ENCODE measurements at regions not wholly inside any gene's neighbourhood (a gene's known extent, or its start where the extent isn't known, plus 50 kb on each side); places are given as distances from the start of the nearest gene placed in this dataset.

- H3K36me3 ChIP-seq (ENCODE audit: insufficient read depth in 1 of 2, low read depth in 1 of 2): no peaks in the 10 kb centered on the region
- WGBS, 3 donors: 78 to 82% (median 79%) methylated on average over 3 of the region's 3 CpGs
- ATAC-seq (no peak), DNase-seq (no peak)
- TF ChIP-seq CTCF (IDR thresholded peaks at IDR 0.05): no peak
- no peak overlapping the region for H3K27ac ChIP-seq
- no peaks in the 10 kb centered on the region for H3K27me3 ChIP-seq (ENCODE audit: insufficient read depth in 3 of 3, low read length in 2 of 3)
- no peak overlapping the region for H3K4me3 ChIP-seq
- intact Hi-C loops (cut with DNase I): no loop called here
- no peaks in the 10 kb centered on the region for H3K9me3 ChIP-seq
- H3K4me1 ChIP-seq: no peaks in the 10 kb centered on the region
These were observed 77.0 kb upstream of the MAP1B start for GRCh38 chr5:72030237-72030636.

- Histone ChIP-seq H3K27ac (no peak overlapping the region), H3K27me3 (ENCODE audit: insufficient read depth in 3 of 3, low read length in 2 of 3) (no peaks in the 10 kb centered on the region), H3K4me3 (no peak overlapping the region), H3K9me3 (no peaks in the 10 kb centered on the region), H3K4me1 (no peaks in the 10 kb centered on the region), H3K36me3 (ENCODE audit: insufficient read depth in 1 of 2, low read depth in 1 of 2) (no peaks in the 10 kb centered on the region)
- intact Hi-C loops (cut with DNase I): no loop called here
- DNase-seq: no peak
- no peak for TF ChIP-seq CTCF (IDR thresholded peaks at IDR 0.05)
- 42 to 51% (median 47%) methylated on average over 4 of the region's 4 CpGs for WGBS, 3 donors
- no peak for ATAC-seq
These were observed 74.5 kb upstream of the MAP1B start for GRCh38 chr5:72032788-72033187.

GRCh38 chr5:72034770-72035169 is 72.5 kb upstream of the MAP1B start:
- no peaks in the 10 kb centered on the region for H3K27me3 ChIP-seq (ENCODE audit: insufficient read depth in 3 of 3, low read length in 2 of 3)
- no peak overlapping the region for H3K27ac ChIP-seq
- intact Hi-C loops (cut with DNase I): no loop called here
- no peak for TF ChIP-seq CTCF (IDR thresholded peaks at IDR 0.05)
- no peaks in the 10 kb centered on the region for H3K9me3 ChIP-seq
- WGBS, 3 donors: 49 to 70% (median 65%) methylated on average over 4 of the region's 4 CpGs
- no peak overlapping the region for H3K4me3 ChIP-seq
- no peaks in the 10 kb centered on the region for H3K4me1 ChIP-seq
- no peak for ATAC-seq
- DNase-seq: no peak
- H3K36me3 ChIP-seq (ENCODE audit: insufficient read depth in 1 of 2, low read depth in 1 of 2): no peaks in the 10 kb centered on the region

GRCh38 chr5:72035831-72036230 is 71.4 kb upstream of the MAP1B start:
- 65 to 75% (median 71%) methylated on average over 3 of the region's 3 CpGs for WGBS, 3 donors
- no peak for ATAC-seq
- H3K27ac ChIP-seq: no peak overlapping the region

More at GRCh38 chr5:72035831-72036230, 71.4 kb upstream of the MAP1B start:
- no peaks in the 10 kb centered on the region for H3K9me3 ChIP-seq
- TF ChIP-seq CTCF (IDR thresholded peaks at IDR 0.05): no peak
- no peak for DNase-seq
- H3K36me3 ChIP-seq (ENCODE audit: insufficient read depth in 1 of 2, low read depth in 1 of 2): no peaks in the 10 kb centered on the region
- H3K4me1 ChIP-seq: no peaks in the 10 kb centered on the region
- intact Hi-C loops (cut with DNase I): no loop called here
- H3K4me3 ChIP-seq: no peak overlapping the region
- no peaks in the 10 kb centered on the region for H3K27me3 ChIP-seq (ENCODE audit: insufficient read depth in 3 of 3, low read length in 2 of 3)
